ENCODE measurements at regions not wholly inside any gene's neighbourhood (a gene's known extent, or its start where the extent isn't known, plus 50 kb on each side); places are given as distances from the start of the nearest gene placed in this dataset.

GRCh38 chr20:52082612-52083011 is 109.0 kb downstream of the ZFP64 start:
- no peak for DNase-seq (ENCODE audit: low read depth in 6 of 9, low spot score in 9 of 9)
- Histone ChIP-seq H3K4me1 (ENCODE audit: control insufficient read depth in 2 of 2, insufficient read depth in 2 of 2, low read length in 2 of 2) (no peaks in the 10 kb centered on the region), H3K9me3 (ENCODE audit: control insufficient read depth in 2 of 2, insufficient read depth in 1 of 2, low read length in 1 of 2) (peaks cover 0 to 8% of the 10 kb centered on the region in 2 donors), H3K27ac (ENCODE audit: low read depth in 1 of 2, low read length in 1 of 2) (no peak overlapping the region), H3K27me3 (ENCODE audit: control insufficient read depth in 2 of 2, insufficient read depth in 1 of 2, low read length in 1 of 2) (no peaks in the 10 kb centered on the region), H3K4me3 (ENCODE audit: low read length in 2 of 2) (no peak overlapping the region), H3K36me3 (ENCODE audit: control insufficient read depth in 2 of 2, insufficient read depth in 2 of 2, low read length in 1 of 2) (no peaks in the 10 kb centered on the region)

DNA sequence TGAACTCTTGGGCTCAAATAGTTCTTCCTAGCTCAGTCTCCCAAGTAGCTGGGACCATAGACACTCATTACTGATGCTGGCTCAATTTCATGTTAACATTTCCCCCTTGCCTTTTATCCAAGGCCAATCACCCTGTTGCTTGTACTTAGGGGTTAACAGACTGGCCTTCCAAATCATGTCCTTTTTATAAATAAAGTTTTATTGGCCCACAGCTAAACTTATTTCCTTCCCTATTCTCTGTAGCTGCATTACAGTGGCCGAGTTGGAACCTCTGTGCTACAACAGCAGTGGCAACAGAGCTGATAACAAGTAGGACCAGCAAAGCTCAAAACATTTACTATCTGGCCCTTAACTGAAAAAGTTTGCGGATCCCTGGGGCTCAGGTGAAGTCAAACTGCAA is 109.8 kb downstream of the ZFP64 start:
- no peaks in the 10 kb centered on the region for H3K4me1 ChIP-seq (ENCODE audit: control insufficient read depth in 2 of 2, insufficient read depth in 2 of 2, low read length in 2 of 2)
- H3K27ac ChIP-seq (ENCODE audit: low read depth in 1 of 2, low read length in 1 of 2): no peak overlapping the region
- H3K9me3 ChIP-seq (ENCODE audit: control insufficient read depth in 2 of 2, insufficient read depth in 1 of 2, low read length in 1 of 2): peaks cover 0 to 5% of the 10 kb centered on the region in 2 donors
- DNase-seq (ENCODE audit: low read depth in 6 of 9, low spot score in 9 of 9): no peak
- no peak overlapping the region for H3K4me3 ChIP-seq (ENCODE audit: low read length in 2 of 2)
- 84% methylated on average over 2 of the region's 2 CpGs for WGBS
- no peaks in the 10 kb centered on the region for H3K36me3 ChIP-seq (ENCODE audit: control insufficient read depth in 2 of 2, insufficient read depth in 2 of 2, low read length in 1 of 2)
- H3K27me3 ChIP-seq (ENCODE audit: control insufficient read depth in 2 of 2, insufficient read depth in 1 of 2, low read length in 1 of 2): no peaks in the 10 kb centered on the region

GRCh38 chr20:52081066-52081465 is 110.5 kb downstream of the ZFP64 start:
- no peaks in the 10 kb centered on the region for H3K4me1 ChIP-seq (ENCODE audit: control insufficient read depth in 2 of 2, insufficient read depth in 2 of 2, low read length in 2 of 2)
- H3K4me3 ChIP-seq (ENCODE audit: low read length in 2 of 2): no peak overlapping the region
- H3K27ac ChIP-seq (ENCODE audit: low read depth in 1 of 2, low read length in 1 of 2): no peak overlapping the region
- no peak for DNase-seq (ENCODE audit: low read depth in 6 of 9, low spot score in 9 of 9)
- H3K27me3 ChIP-seq (ENCODE audit: control insufficient read depth in 2 of 2, insufficient read depth in 1 of 2, low read length in 1 of 2): no peaks in the 10 kb centered on the region
- H3K36me3 ChIP-seq (ENCODE audit: control insufficient read depth in 2 of 2, insufficient read depth in 2 of 2, low read length in 1 of 2): no peaks in the 10 kb centered on the region
- 95% methylated on average over 5 of the region's 5 CpGs for WGBS
- H3K9me3 ChIP-seq (ENCODE audit: control insufficient read depth in 2 of 2, insufficient read depth in 1 of 2, low read length in 1 of 2): no peaks in the 10 kb centered on the region

DNA sequence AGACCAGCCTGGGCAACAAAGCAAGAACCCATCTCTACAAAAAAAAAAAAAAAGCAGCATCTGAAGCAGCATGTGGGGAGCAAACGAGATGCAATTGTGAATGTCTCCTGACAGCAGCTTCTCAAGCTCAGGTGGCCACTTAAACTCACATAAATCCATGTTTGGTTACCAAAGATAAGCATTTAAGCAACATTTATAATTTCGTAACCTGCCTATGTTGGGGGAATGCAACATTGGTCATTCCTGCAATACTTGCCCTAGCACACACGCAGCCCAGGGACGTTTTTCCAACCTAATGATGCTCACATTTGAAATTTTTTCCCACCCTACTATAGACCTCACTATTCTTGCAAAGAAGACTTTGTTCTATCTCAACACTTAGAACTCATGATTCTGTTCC is 113.3 kb downstream of the ZFP64 start:
- H3K36me3 ChIP-seq (ENCODE audit: control insufficient read depth in 2 of 2, insufficient read depth in 2 of 2, low read length in 1 of 2): no peaks in the 10 kb centered on the region
- WGBS: 95% methylated on average over 4 of the region's 4 CpGs

GRCh38 chr20:52076164-52076563 is 115.4 kb downstream of the ZFP64 start:
- DNase-seq (ENCODE audit: low read depth in 6 of 9, low spot score in 9 of 9): no peak
- Histone ChIP-seq H3K27me3 (ENCODE audit: control insufficient read depth in 2 of 2, insufficient read depth in 1 of 2, low read length in 1 of 2) (no peaks in the 10 kb centered on the region), H3K4me3 (ENCODE audit: low read length in 2 of 2) (no peak overlapping the region), H3K27ac (ENCODE audit: low read depth in 1 of 2, low read length in 1 of 2) (no peak overlapping the region), H3K9me3 (ENCODE audit: control insufficient read depth in 2 of 2, insufficient read depth in 1 of 2, low read length in 1 of 2) (no peaks in the 10 kb centered on the region), H3K4me1 (ENCODE audit: control insufficient read depth in 2 of 2, insufficient read depth in 2 of 2, low read length in 2 of 2) (no peaks in the 10 kb centered on the region), H3K36me3 (ENCODE audit: control insufficient read depth in 2 of 2, insufficient read depth in 2 of 2, low read length in 1 of 2) (no peaks in the 10 kb centered on the region)
- over 99% methylated on average over 2 of the region's 2 CpGs for WGBS

More for the DNA sequence above, 113.3 kb downstream of the ZFP64 start:
- Histone ChIP-seq H3K9me3 (ENCODE audit: control insufficient read depth in 2 of 2, insufficient read depth in 1 of 2, low read length in 1 of 2) (no peaks in the 10 kb centered on the region), H3K4me3 (ENCODE audit: low read length in 2 of 2) (no peak overlapping the region), H3K4me1 (ENCODE audit: control insufficient read depth in 2 of 2, insufficient read depth in 2 of 2, low read length in 2 of 2) (no peaks in the 10 kb centered on the region), H3K27ac (ENCODE audit: low read depth in 1 of 2, low read length in 1 of 2) (no peak overlapping the region), H3K27me3 (ENCODE audit: control insufficient read depth in 2 of 2, insufficient read depth in 1 of 2, low read length in 1 of 2) (no peaks in the 10 kb centered on the region)
- no peak for DNase-seq (ENCODE audit: low read depth in 6 of 9, low spot score in 9 of 9)

GRCh38 chr20:52075400-52075799 is 116.2 kb downstream of the ZFP64 start:
- Histone ChIP-seq H3K27ac (ENCODE audit: low read depth in 1 of 2, low read length in 1 of 2) (no peak overlapping the region), H3K4me1 (ENCODE audit: control insufficient read depth in 2 of 2, insufficient read depth in 2 of 2, low read length in 2 of 2) (no peaks in the 10 kb centered on the region), H3K36me3 (ENCODE audit: control insufficient read depth in 2 of 2, insufficient read depth in 2 of 2, low read length in 1 of 2) (no peaks in the 10 kb centered on the region), H3K9me3 (ENCODE audit: control insufficient read depth in 2 of 2, insufficient read depth in 1 of 2, low read length in 1 of 2) (no peaks in the 10 kb centered on the region), H3K4me3 (ENCODE audit: low read length in 2 of 2) (no peak overlapping the region), H3K27me3 (ENCODE audit: control insufficient read depth in 2 of 2, insufficient read depth in 1 of 2, low read length in 1 of 2) (no peaks in the 10 kb centered on the region)
- no peak for DNase-seq (ENCODE audit: low read depth in 6 of 9, low spot score in 9 of 9)
- 85% methylated on average over 3 of the region's 3 CpGs for WGBS

- no peaks in the 10 kb centered on the region for H3K9me3 ChIP-seq (ENCODE audit: control insufficient read depth in 2 of 2, insufficient read depth in 1 of 2, low read length in 1 of 2)
- H3K27ac ChIP-seq (ENCODE audit: low read depth in 1 of 2, low read length in 1 of 2): no peak overlapping the region
- no peak overlapping the region for H3K4me3 ChIP-seq (ENCODE audit: low read length in 2 of 2)
- DNase-seq (ENCODE audit: low read depth in 6 of 9, low spot score in 9 of 9): no peak
- 100% methylated on average over 2 of the region's 2 CpGs for WGBS
- no peaks in the 10 kb centered on the region for H3K27me3 ChIP-seq (ENCODE audit: control insufficient read depth in 2 of 2, insufficient read depth in 1 of 2, low read length in 1 of 2)
- H3K4me1 ChIP-seq (ENCODE audit: control insufficient read depth in 2 of 2, insufficient read depth in 2 of 2, low read length in 2 of 2): no peaks in the 10 kb centered on the region
- H3K36me3 ChIP-seq (ENCODE audit: control insufficient read depth in 2 of 2, insufficient read depth in 2 of 2, low read length in 1 of 2): no peaks in the 10 kb centered on the region
Measured at GRCh38 chr20:52071136-52071535, 120.4 kb downstream of the ZFP64 start.

DNA sequence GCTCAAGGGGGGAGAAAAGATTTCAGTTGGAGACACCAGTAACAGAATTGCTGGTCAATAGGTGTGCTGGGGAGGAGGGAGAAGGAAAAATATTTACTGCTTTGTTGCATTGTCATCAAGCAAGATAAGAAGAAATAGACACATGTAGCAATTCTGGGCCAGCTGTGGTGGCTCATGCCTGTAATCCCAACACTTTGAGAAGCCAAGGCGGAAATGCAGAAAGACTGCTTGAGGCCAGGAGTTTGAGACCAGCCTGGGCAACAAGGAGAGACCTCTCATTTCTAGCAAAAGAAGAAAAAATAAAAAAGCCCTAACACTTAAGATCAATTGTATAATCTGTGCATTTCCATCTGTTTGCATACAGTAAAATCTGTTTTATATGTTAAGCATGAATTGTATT is 126.6 kb downstream of the ZFP64 start:
- no peaks in the 10 kb centered on the region for H3K36me3 ChIP-seq (ENCODE audit: control insufficient read depth in 2 of 2, insufficient read depth in 2 of 2, low read length in 1 of 2)
- H3K4me3 ChIP-seq (ENCODE audit: low read length in 2 of 2): no peak overlapping the region
- H3K27ac ChIP-seq (ENCODE audit: low read depth in 1 of 2, low read length in 1 of 2): no peak overlapping the region
- no peak for DNase-seq (ENCODE audit: low read depth in 6 of 9, low spot score in 9 of 9)
- no peaks in the 10 kb centered on the region for H3K9me3 ChIP-seq (ENCODE audit: control insufficient read depth in 2 of 2, insufficient read depth in 1 of 2, low read length in 1 of 2)
- WGBS: 100% methylated on average over 1 of the region's 1 CpG
- H3K27me3 ChIP-seq (ENCODE audit: control insufficient read depth in 2 of 2, insufficient read depth in 1 of 2, low read length in 1 of 2): no peaks in the 10 kb centered on the region
- no peaks in the 10 kb centered on the region for H3K4me1 ChIP-seq (ENCODE audit: control insufficient read depth in 2 of 2, insufficient read depth in 2 of 2, low read length in 2 of 2)

DNA sequence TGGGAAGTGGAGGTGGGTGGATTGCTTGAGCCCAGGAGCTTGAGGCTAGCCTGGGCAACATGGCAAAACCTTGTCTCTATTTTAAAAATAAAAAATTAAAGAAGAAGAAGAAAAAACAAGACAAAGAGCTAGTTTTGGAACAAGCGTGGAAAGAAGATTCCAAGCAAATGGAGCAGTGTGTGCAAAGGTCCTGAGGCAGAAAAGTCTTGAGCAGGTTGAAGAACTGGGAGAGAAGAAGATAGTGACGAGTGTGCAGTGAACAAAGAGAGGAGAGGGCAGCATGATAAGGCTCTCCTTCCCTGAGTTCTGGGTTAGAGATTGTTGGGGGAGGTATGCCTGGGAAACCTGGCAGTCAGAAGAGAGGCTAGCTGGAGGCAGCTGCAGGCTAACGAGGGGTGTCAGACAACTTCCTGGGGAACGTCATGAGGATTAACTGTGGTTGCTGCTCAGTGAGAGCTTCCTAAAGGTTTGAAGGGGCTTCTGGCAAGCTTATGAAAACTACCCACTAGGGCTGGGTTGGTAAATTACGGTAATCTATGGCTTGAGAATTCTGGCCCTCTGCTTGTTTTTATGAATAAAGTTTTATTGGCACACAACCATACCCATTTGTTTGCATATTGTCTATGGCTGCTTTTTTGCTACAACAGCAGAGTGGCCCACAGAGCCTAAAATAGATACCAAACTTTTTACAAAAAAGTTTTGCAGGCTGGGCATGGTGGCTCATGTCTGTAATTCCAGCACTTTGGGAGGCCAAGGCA is 128.9 kb downstream of the ZFP64 start:
- Histone ChIP-seq H3K4me3 (ENCODE audit: low read length in 2 of 2) (no peak overlapping the region), H3K36me3 (ENCODE audit: control insufficient read depth in 2 of 2, insufficient read depth in 2 of 2, low read length in 1 of 2) (no peaks in the 10 kb centered on the region), H3K9me3 (ENCODE audit: control insufficient read depth in 2 of 2, insufficient read depth in 1 of 2, low read length in 1 of 2) (no peaks in the 10 kb centered on the region), H3K27ac (ENCODE audit: low read depth in 1 of 2, low read length in 1 of 2) (no peak overlapping the region), H3K4me1 (ENCODE audit: control insufficient read depth in 2 of 2, insufficient read depth in 2 of 2, low read length in 2 of 2) (no peaks in the 10 kb centered on the region), H3K27me3 (ENCODE audit: control insufficient read depth in 2 of 2, insufficient read depth in 1 of 2, low read length in 1 of 2) (no peaks in the 10 kb centered on the region)
- 77% methylated on average over 5 of the region's 5 CpGs for WGBS
- no peak for DNase-seq (ENCODE audit: low read depth in 6 of 9, low spot score in 9 of 9)
